HepG2 (cell line): ENCODE measurements at regions not wholly inside any gene's neighbourhood (a gene's known extent, or its start where the extent isn't known, plus 50 kb on each side); places are given as distances from the start of the nearest gene placed in this dataset.

Source experiments
- AFF4 ChIP-seq: sonication (generic); formaldehyde crosslinking; IDR thresholded peaks from 2 replicates; pipeline ENCODE4 v1.4.0; 2020; ENCODE audit warnings: missing genetic modification reagents
- ELF4 ChIP-seq: sonication (generic); formaldehyde crosslinking; IDR thresholded peaks from 2 replicates; pipeline ENCODE4 v1.5.0; 2020; ENCODE audit warnings: missing genetic modification reagents, mild to moderate bottlenecking, moderate library complexity, borderline replicate concordance
- HOXA5 ChIP-seq: sonication (generic); formaldehyde crosslinking; IDR thresholded peaks from 2 replicates; pipeline ENCODE4 v1.4.0; 2020; ENCODE audit warnings: missing genetic modification reagents
- KDM1A ChIP-seq: IDR thresholded peaks from 2 replicates; pipeline ENCODE4 v1.6.1; 2016; ENCODE audit warnings: missing compliant biosample characterization
- MED13 ChIP-seq: sonication (generic); formaldehyde crosslinking; IDR thresholded peaks from 2 replicates; pipeline ENCODE4 v1.5.0; 2020; ENCODE audit warnings: missing genetic modification reagents
- RBM39 ChIP-seq: fragments of 200-400 bp; formaldehyde crosslinking; IDR thresholded peaks from one replicate; pipeline ENCODE4 v1.6.1; 2018; ENCODE audit warnings: antibody characterized with exemption, mild to moderate bottlenecking, low read depth, low read length; ENCODE audit not compliant: poor library complexity, severe bottlenecking
- USF2 ChIP-seq, 2 experiments: sonication (generic) in 1 of 2; formaldehyde crosslinking in 1 of 2; IDR thresholded peaks; 2 replicates each; pipeline versions ENCODE4 v1.5.1 to v1.6.1; 2011 to 2020; ENCODE audit warnings: borderline replicate concordance in 1 of 2, low read depth in 1 of 2, low read length in 1 of 2, mild to moderate bottlenecking in 1 of 2, missing genetic modification reagents in 1 of 2, moderate library complexity in 1 of 2
- ZBTB43 ChIP-seq: sonication (generic); formaldehyde crosslinking; conservative IDR thresholded peaks from 2 replicates; pipeline ENCODE4 v1.4.0; 2020; ENCODE audit warnings: missing genetic modification reagents
- ZNF326 ChIP-seq: sonication (generic); formaldehyde crosslinking; IDR thresholded peaks from 2 replicates; pipeline ENCODE4 v1.4.0; 2020; ENCODE audit warnings: missing genetic modification reagents, borderline replicate concordance
- ZNF513 ChIP-seq: sonication (generic); formaldehyde crosslinking; conservative IDR thresholded peaks from 2 replicates; pipeline ENCODE4 v1.5.0; 2020; ENCODE audit warnings: missing genetic modification reagents

- no peak for TF ChIP-seq ZNF326 (CRISPR knock-in tag)
- TF ChIP-seq RBM39, result no peak
- no peak for TF ChIP-seq HOXA5 (CRISPR knock-in tag)
- TF ChIP-seq KDM1A, result no peak
- TF ChIP-seq USF2 (IDR thresholded peaks at IDR 0.05; ENCODE audit: low read depth, low read length), result no peak
- no peak for TF ChIP-seq USF2 (CRISPR knock-in tag; IDR thresholded peaks at IDR 0.05; ENCODE audit: borderline replicate concordance)
- no peak for TF ChIP-seq ZBTB43 (CRISPR knock-in tag)
- no peak for TF ChIP-seq MED13 (CRISPR knock-in tag)
- no peak for TF ChIP-seq AFF4 (CRISPR knock-in tag)
- no peak for TF ChIP-seq ELF4 (CRISPR knock-in tag)
- TF ChIP-seq ZNF513, result no peak
These were observed 230.9 kb downstream of the GADD45G start for GRCh38 chr9:89835666-89836065.
